Keratinocyte (primary cell): ENCODE measurements at regions not wholly inside any gene's neighbourhood (a gene's known extent, or its start where the extent isn't known, plus 50 kb on each side); places are given as distances from the start of the nearest gene placed in this dataset.

Experiments
- DNase-seq: peaks from one replicate; pipeline ENCODE4 v3.0.0-alpha.2; 2011; ENCODE audit warnings: low read depth, missing footprints, low spot score
- FAIRE-seq: peaks from 2 replicates; lab custom pipeline; 2011; peaks lifted over from hg19 to GRCh38; lab: Jason Lieb, UNC
- H2AFZ ChIP-seq: 2 replicates; pipeline ENCODE4 v1.6.0; 2012; ENCODE audit warnings: low read length, control low read depth, inconsistent platforms; ENCODE audit not compliant: control insufficient read depth
- H3K27ac ChIP-seq: 2 replicates; pipeline ENCODE4 v1.5.1; 2011; ENCODE audit warnings: low read length; ENCODE audit not compliant: control insufficient read depth, insufficient read depth
- H3K27me3 ChIP-seq: 3 replicates; pipeline ENCODE4 v1.6.0; 2011; ENCODE audit warnings: low read length; ENCODE audit not compliant: control insufficient read depth, insufficient read depth; ENCODE audit errors: extremely low read depth
- H3K36me3 ChIP-seq, 2 experiments: 2 replicates in 1 of 2; 3 replicates in 1 of 2; pipeline ENCODE4 v1.5.1; 2011; ENCODE audit warnings: low read length in 2 of 2, mild to moderate bottlenecking in 1 of 2; ENCODE audit not compliant: control insufficient read depth in 2 of 2, insufficient read depth in 2 of 2; ENCODE audit errors: extremely low read depth in 1 of 2
- H3K4me1 ChIP-seq: 3 replicates; pipeline ENCODE4 v1.5.1; 2011; ENCODE audit warnings: low read length; ENCODE audit not compliant: control insufficient read depth, insufficient read depth; ENCODE audit errors: extremely low read depth
- H3K4me2 ChIP-seq: 3 replicates; pipeline ENCODE4 v1.6.0; 2011; ENCODE audit warnings: low read depth, low read length; ENCODE audit not compliant: control insufficient read depth, insufficient read depth; ENCODE audit errors: extremely low read depth
- H3K4me3 ChIP-seq, 3 experiments: fragments of 200-600 bp in 1 of 3; sonication (generic) in 1 of 3; 2 replicates in 2 of 3; 3 replicates in 1 of 3; pipeline ENCODE4 v1.5.1; 2011 to 2016; ENCODE audit warnings: low read length in 3 of 3, mild to moderate bottlenecking in 3 of 3, control low read depth in 2 of 3, inconsistent platforms in 1 of 3, low read depth in 1 of 3, mixed read lengths in 1 of 3, mixed run types in 1 of 3, moderate library complexity in 1 of 3; ENCODE audit not compliant: control insufficient read depth in 2 of 3, insufficient read depth in 2 of 3; ENCODE audit errors: extremely low read depth in 1 of 3
- H3K79me2 ChIP-seq: 2 replicates; pipeline ENCODE4 v1.6.0; 2012; ENCODE audit warnings: low read length; ENCODE audit not compliant: control insufficient read depth, insufficient read depth
- H3K9ac ChIP-seq: 3 replicates; pipeline ENCODE4 v1.6.0; 2011; ENCODE audit warnings: low read length; ENCODE audit not compliant: control insufficient read depth, insufficient read depth; ENCODE audit errors: extremely low read depth
- H3K9me1 ChIP-seq: 3 replicates; pipeline ENCODE4 v1.6.0; 2011; ENCODE audit warnings: low read length; ENCODE audit not compliant: control insufficient read depth, insufficient read depth; ENCODE audit errors: extremely low read depth
- H3K9me3 ChIP-seq: 2 replicates; pipeline ENCODE4 v1.5.1; 2012; ENCODE audit warnings: low read depth, low read length; ENCODE audit not compliant: control insufficient read depth
- H4K20me1 ChIP-seq: 3 replicates; pipeline ENCODE4 v1.6.0; 2011; ENCODE audit warnings: low read length; ENCODE audit not compliant: control insufficient read depth, insufficient read depth; ENCODE audit errors: extremely low read depth
- EZH2 ChIP-seq: IDR thresholded peaks from one replicate; pipeline ENCODE4 v1.6.1; 2012; ENCODE audit warnings: inconsistent platforms, mild to moderate bottlenecking, low read length, moderate library complexity
- dilution Hi-C: fragments of 300-500 bp; cut with MboI; formaldehyde crosslinking; loops from one replicate; pipeline ENCODE4 v1.7.0; 2020; ENCODE audit warnings: low sequenced_read_pairs; ENCODE audit not compliant: extremely low pct_ligation_motif_present
- TF ChIP-seq, protein P1 (sequence below), 3 experiments: IDR thresholded peaks in 1 of 3; conservative IDR thresholded peaks in 1 of 3; optimal IDR thresholded peaks in 1 of 3; 2 replicates in 2 of 3; 3 replicates in 1 of 3; pipeline versions ENCODE3 to v1.5.1; 2011; ENCODE audit warnings: low read length in 3 of 3, mild to moderate bottlenecking in 3 of 3, moderate library complexity in 2 of 3, control low read depth in 1 of 3, inconsistent platforms in 1 of 3; ENCODE audit not compliant: insufficient read depth in 2 of 3; ENCODE audit errors: extremely low read depth in 1 of 3

DNA sequence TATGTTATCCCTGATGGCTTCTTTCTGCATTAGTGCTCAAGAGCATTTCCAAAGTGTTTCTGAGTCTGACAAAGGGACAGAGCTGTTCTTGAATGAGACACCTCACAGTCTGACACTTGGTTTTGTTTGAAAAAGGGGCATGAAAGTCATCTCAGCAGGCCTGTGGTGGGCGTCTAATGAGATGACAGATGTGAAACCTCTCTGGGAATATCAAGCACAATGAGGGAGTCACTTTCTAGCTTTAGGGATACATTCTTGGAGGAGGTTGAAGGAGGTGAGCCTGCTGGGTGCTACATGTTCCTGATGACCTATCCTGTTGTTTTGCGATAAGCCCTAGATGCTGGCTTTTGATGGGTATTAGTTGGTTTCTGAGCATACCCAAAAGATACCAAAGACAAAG is 290.5 kb downstream of the NUAK1 start:
- H4K20me1 ChIP-seq = no peaks in the 10 kb centered on the region
- TF ChIP-seq EZH2 = no peak
- TF ChIP-seq, protein P1, sequence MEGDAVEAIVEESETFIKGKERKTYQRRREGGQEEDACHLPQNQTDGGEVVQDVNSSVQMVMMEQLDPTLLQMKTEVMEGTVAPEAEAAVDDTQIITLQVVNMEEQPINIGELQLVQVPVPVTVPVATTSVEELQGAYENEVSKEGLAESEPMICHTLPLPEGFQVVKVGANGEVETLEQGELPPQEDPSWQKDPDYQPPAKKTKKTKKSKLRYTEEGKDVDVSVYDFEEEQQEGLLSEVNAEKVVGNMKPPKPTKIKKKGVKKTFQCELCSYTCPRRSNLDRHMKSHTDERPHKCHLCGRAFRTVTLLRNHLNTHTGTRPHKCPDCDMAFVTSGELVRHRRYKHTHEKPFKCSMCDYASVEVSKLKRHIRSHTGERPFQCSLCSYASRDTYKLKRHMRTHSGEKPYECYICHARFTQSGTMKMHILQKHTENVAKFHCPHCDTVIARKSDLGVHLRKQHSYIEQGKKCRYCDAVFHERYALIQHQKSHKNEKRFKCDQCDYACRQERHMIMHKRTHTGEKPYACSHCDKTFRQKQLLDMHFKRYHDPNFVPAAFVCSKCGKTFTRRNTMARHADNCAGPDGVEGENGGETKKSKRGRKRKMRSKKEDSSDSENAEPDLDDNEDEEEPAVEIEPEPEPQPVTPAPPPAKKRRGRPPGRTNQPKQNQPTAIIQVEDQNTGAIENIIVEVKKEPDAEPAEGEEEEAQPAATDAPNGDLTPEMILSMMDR (optimal IDR thresholded peaks at IDR 0.05 in 1 of 3, IDR thresholded peaks at IDR 0.05 in 1 of 3, conservative IDR thresholded peaks at IDR 0.05 in 1 of 3; ENCODE audit: extremely low read depth in 1 of 3, insufficient read depth in 2 of 3, low read length in 3 of 3) = no peak
- DNase-seq (no peak), FAIRE-seq (no peak)
- no peaks in the 10 kb centered on the region for H3K9me3 ChIP-seq
- no peaks in the 10 kb centered on the region for H3K9me1 ChIP-seq
- H3K4me1 ChIP-seq = no peaks in the 10 kb centered on the region
- dilution Hi-C loops = no loop called here
- H2AFZ ChIP-seq = no peak overlapping the region
- H3K36me3 ChIP-seq = no peaks in the 10 kb centered on the region
- no peak overlapping the region for H3K4me3 ChIP-seq
- H3K4me2 ChIP-seq = no peak overlapping the region
- H3K27ac ChIP-seq = no peak overlapping the region
- no peak overlapping the region for H3K9ac ChIP-seq
- H3K79me2 ChIP-seq = no peaks in the 10 kb centered on the region
- no peaks in the 10 kb centered on the region for H3K27me3 ChIP-seq

DNA sequence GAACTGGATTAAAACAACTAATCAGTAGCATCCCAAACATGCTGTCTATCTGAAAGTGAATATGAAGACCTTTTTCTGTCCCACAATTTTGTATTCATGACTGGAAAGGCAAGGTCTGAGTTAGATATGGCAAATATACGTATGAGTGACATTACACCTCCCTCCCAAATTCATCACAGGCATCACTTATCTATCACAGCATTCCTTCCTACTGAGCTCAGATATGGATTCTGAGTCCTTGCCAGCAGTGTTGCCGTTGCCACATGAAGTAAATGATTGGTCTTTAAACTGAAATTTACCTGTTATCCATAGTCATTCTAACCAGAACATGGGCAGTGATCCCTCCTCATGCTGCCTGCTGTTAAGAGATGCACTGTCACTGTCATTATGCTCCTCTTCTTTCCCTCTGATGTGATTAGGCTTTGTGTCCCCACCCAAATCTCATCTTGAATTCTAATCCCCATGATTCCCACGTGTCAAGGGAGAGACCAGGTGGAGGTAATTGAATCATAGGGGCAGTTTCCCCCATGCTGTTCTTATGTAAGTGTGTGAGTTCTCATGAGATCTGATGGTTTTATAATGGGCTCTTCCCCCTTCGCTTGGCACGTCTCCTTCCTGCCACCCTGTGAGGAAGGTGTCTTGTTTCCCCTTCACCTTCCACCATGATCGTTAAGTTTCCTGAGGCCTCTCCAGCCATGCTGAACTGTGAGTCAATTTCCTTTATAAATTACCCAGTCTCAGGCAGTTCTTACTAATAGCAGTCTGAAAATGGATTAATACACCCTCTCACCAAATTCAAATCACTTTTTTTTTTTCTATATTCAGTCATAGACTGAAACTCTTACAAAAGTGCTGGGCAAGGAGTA is 288.4 kb downstream of the NUAK1 start:
- no peak overlapping the region for H2AFZ ChIP-seq
- no peaks in the 10 kb centered on the region for H3K36me3 ChIP-seq
- H4K20me1 ChIP-seq = no peaks in the 10 kb centered on the region
- H3K27me3 ChIP-seq = no peaks in the 10 kb centered on the region
- FAIRE-seq (no peak), DNase-seq (no peak)
- H3K9ac ChIP-seq = no peak overlapping the region
- H3K27ac ChIP-seq = no peak overlapping the region
- no peaks in the 10 kb centered on the region for H3K79me2 ChIP-seq
- H3K9me1 ChIP-seq = no peaks in the 10 kb centered on the region
- dilution Hi-C loops = no loop called here
- TF ChIP-seq EZH2 = no peak
- TF ChIP-seq, protein P1 (optimal IDR thresholded peaks at IDR 0.05 in 1 of 3, IDR thresholded peaks at IDR 0.05 in 1 of 3, conservative IDR thresholded peaks at IDR 0.05 in 1 of 3; ENCODE audit: extremely low read depth in 1 of 3, insufficient read depth in 2 of 3, low read length in 3 of 3) = no peak
- H3K4me1 ChIP-seq = no peaks in the 10 kb centered on the region
- no peak overlapping the region for H3K4me3 ChIP-seq
- no peak overlapping the region for H3K4me2 ChIP-seq
- no peaks in the 10 kb centered on the region for H3K9me3 ChIP-seq
